PFSK-1 (cell line): ENCODE measurements at regions not wholly inside any gene's neighbourhood (a gene's known extent, or its start where the extent isn't known, plus 50 kb on each side); places are given as distances from the start of the nearest gene placed in this dataset.

Experiments
- POLR2AphosphoS5 ChIP-seq: IDR thresholded peaks from 2 replicates; pipeline ENCODE4 v1.6.1; 2012; ENCODE audit warnings: low read depth, mild to moderate bottlenecking, control low read depth, low read length, moderate library complexity
- SIN3A ChIP-seq: IDR thresholded peaks from 2 replicates; pipeline ENCODE4 v1.6.1; 2012; ENCODE audit warnings: mild to moderate bottlenecking, low read length, moderate library complexity, borderline replicate concordance; ENCODE audit not compliant: insufficient read depth
- TAF1 ChIP-seq: IDR thresholded peaks from 2 replicates; pipeline ENCODE4 v1.6.1; 2012; ENCODE audit warnings: low read length, control low read depth, borderline replicate concordance; ENCODE audit not compliant: insufficient read depth
- TF ChIP-seq, protein P1 (sequence below), 2 experiments: IDR thresholded peaks; 2 replicates each; pipeline versions ENCODE4 v1.6.1 to v1.8.0; 2011 to 2012; ENCODE audit warnings: low read depth in 2 of 2, low read length in 2 of 2, control low read depth in 1 of 2, inconsistent platforms in 1 of 2, mild to moderate bottlenecking in 1 of 2, moderate library complexity in 1 of 2; ENCODE audit not compliant: insufficient read depth in 1 of 2

DNA sequence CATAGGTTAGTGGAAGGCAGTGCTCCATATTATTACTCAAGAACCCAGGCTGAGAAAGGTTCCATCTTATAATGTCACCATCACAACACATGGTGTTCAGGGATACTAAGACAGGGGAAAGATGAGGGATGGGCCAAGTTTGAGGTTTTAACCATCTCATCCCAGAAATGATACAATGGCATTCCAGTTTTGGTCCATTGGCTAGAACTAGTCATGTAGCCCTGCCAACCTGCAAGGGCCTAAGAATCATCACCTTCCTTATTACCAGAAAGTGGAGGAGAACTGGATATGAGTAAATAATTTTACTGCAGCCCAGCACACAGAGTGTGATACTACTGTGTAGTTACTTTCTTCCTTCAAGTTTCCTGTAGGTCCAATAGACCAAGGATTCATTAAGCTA is 144.5 kb upstream of the ABCA1 start:
- TF ChIP-seq POLR2AphosphoS5 (no peak), SIN3A (no peak), TAF1 (no peak)
- TF ChIP-seq, protein P1, sequence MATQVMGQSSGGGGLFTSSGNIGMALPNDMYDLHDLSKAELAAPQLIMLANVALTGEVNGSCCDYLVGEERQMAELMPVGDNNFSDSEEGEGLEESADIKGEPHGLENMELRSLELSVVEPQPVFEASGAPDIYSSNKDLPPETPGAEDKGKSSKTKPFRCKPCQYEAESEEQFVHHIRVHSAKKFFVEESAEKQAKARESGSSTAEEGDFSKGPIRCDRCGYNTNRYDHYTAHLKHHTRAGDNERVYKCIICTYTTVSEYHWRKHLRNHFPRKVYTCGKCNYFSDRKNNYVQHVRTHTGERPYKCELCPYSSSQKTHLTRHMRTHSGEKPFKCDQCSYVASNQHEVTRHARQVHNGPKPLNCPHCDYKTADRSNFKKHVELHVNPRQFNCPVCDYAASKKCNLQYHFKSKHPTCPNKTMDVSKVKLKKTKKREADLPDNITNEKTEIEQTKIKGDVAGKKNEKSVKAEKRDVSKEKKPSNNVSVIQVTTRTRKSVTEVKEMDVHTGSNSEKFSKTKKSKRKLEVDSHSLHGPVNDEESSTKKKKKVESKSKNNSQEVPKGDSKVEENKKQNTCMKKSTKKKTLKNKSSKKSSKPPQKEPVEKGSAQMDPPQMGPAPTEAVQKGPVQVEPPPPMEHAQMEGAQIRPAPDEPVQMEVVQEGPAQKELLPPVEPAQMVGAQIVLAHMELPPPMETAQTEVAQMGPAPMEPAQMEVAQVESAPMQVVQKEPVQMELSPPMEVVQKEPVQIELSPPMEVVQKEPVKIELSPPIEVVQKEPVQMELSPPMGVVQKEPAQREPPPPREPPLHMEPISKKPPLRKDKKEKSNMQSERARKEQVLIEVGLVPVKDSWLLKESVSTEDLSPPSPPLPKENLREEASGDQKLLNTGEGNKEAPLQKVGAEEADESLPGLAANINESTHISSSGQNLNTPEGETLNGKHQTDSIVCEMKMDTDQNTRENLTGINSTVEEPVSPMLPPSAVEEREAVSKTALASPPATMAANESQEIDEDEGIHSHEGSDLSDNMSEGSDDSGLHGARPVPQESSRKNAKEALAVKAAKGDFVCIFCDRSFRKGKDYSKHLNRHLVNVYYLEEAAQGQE (IDR thresholded peaks at IDR 0.05; ENCODE audit: insufficient read depth in 1 of 2, low read depth in 2 of 2, low read length in 2 of 2): no peak
